T47D (cell line): ENCODE measurements at regions not wholly inside any gene's neighbourhood (a gene's known extent, or its start where the extent isn't known, plus 50 kb on each side); places are given as distances from the start of the nearest gene placed in this dataset.

Source experiments
- DNase-seq, 2 experiments: peaks; one replicate each; pipeline versions ENCODE4 v3.0.0 to v3.0.0-alpha.2; 2011 to 2012; ENCODE audit warnings: low read depth in 1 of 2, low spot score in 1 of 2
- JUND ChIP-seq: IDR thresholded peaks from 2 replicates; pipeline ENCODE4 v1.6.1; 2012; ENCODE audit warnings: low read depth
- in situ Hi-C: cut with HindIII; loops from 2 replicates; pipeline ENCODE4 v1.10.0; 2016; ENCODE audit warnings: low sequenced_read_pairs, low pct_unique_long_range_greater_than_20kb

- no peak for TF ChIP-seq JUND
- in situ Hi-C loops, result no loop called here
- DNase-seq, result peak in 1 of 2 experiments; percentile 51
Measured at GRCh38 chrX:140933874-140934655, 68.3 kb upstream of the SPANXB1 start.

- no peak for TF ChIP-seq JUND
- in situ Hi-C loops, result no loop called here
- DNase-seq, result no peak
Measured at GRCh38 chrX:140943513-140943912, 58.9 kb upstream of the SPANXB1 start.

GRCh38 chrX:140944710-140945109, 57.7 kb upstream of the SPANXB1 start:
- no peak for TF ChIP-seq JUND
- in situ Hi-C loops, result no loop called here
- DNase-seq, result no peak

DNA sequence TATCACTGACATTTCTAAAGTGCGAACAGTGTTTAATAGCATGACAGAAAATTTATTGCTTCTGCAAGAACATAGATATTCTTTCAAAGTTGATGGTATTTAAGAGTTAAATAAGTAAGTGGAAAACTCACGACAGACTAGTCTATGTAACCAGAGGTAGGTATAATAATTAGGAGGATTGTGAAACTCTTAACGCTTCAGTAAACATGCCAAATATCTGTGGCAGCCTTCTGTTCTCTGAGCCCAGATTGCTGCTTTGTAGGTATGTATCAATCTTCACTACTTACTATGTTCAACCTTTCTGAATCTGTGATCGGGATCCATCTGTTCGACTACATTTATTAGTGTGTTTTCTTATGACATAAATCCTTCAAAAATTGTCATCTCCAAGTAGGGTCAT, 53.6 kb upstream of the SPANXB1 start:
- no peak for TF ChIP-seq JUND
- DNase-seq, result peak in 1 of 2 experiments; percentile 2
- in situ Hi-C loops, result no loop called here

DNA sequence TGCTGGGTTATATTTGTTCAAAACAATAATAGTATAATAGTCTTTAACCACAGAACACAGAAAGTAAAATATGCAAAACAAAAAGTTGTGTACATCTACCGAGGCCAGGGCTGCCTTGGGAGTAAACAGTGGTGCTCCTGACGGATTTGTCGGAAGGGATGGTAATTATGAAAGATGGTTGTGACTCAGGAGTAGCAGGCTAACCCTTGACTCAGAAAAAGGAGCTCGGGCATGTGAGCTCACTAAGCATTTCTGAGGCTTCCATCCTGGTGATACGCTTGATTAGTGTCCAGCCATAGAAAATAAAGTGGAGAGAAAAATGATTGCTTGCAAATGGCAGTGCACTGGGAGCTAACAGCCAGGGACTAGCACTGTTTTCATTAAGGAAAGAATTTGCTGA, 53.2 kb upstream of the SPANXB1 start:
- in situ Hi-C loops, result no loop called here
- TF ChIP-seq JUND, result no peak
- DNase-seq, result no peak
